HG02943 (cell line): ENCODE measurements at regions not wholly inside any gene's neighbourhood (a gene's known extent, or its start where the extent isn't known, plus 50 kb on each side); places are given as distances from the start of the nearest gene placed in this dataset.
"Not testable (repeated sequence)": the region's sequence is repeated elsewhere in the genome, so short reads cannot be mapped to it uniquely, and the experiment has no call there.

ENCODE experiments used
- ATAC-seq: cut with Tn5 transposase; IDR thresholded peaks from one replicate; pipeline ENCODE4 v1.9.1; 2021; ENCODE audit warnings: mild to moderate bottlenecking, low read depth, moderate library complexity; ENCODE audit not compliant: unreplicated experiment

DNA sequence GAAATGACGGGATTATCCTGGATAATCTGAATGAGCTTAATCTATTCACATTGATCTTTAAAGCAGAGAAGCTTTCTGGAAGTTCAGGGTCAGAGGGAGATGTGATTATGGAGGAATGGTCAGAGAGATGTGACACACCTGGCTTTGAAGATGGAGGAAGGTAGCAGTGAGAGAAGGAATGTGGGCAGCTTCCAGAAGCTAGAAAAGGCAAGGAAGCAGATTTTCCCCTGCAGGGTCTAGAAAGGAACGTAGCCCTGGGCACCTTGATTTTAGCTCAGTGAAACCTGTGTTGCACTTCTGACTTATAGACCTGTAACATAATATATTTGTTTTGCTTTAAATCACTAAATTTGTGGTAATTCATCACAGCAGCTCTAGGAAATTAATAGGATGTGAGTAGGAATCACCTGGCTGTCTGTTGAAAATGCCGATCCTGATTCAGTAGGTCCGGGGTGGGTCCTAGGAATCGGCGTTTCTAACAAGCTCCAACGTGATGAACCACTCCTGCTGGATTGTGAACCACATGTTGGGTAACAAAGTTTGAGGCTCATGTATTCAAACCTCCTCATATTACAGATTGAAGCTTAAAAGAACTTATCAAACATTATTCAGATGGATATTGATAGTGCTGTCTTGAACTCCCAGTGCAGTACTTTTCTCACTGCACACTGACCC, 157.0 kb downstream of the GJA1 start:
- ATAC-seq: no peak

DNA sequence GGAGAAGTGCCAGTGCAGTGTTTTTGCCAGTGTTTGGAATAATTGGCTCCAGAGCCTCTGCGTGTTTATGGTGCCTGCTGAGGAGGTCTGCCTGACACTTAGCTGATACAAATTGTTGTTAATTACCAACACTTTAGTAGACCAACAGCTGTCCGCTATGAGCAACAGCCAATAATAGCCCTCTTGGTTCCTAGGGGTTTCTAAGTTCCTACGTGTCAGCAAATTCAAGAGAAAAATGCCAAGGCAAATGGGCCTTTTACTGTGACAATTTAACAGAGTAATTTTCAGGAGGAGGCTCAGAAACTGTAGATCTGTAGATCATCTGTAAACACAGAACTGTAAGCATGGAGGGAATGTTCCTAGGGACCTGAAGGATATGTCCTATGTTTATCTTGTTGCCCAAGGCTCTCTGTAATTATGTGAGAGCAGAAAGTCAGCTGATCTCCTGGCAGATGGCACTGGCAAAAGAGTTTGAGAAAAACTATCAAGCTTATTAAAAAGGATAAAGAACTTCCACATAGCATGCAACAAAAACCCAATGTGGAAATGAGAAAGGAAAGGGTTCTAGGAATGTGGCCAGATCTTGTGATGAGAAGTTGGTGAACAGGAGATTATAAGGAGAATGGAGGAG, 157.7 kb downstream of the GJA1 start:
- ATAC-seq: no peak

DNA sequence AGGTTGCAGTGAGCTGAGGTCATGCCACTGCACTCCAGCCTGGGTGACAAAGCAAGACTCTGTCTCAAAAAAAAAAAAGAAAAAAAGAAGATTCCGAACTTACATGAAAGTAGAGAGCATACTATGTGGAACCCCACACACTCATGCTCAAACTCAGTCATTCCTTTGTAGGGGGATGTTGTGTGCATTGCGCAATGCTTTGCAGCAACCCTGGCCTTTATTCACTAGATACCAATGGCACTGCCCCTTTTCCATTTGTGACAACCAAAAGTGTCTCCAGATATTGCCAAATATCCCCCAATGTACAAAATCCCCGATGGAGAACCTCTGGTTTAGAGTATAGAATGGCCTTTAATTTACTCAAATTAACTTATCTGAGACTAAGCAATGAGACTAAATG, 158.6 kb downstream of the GJA1 start:
- no peak for ATAC-seq

DNA sequence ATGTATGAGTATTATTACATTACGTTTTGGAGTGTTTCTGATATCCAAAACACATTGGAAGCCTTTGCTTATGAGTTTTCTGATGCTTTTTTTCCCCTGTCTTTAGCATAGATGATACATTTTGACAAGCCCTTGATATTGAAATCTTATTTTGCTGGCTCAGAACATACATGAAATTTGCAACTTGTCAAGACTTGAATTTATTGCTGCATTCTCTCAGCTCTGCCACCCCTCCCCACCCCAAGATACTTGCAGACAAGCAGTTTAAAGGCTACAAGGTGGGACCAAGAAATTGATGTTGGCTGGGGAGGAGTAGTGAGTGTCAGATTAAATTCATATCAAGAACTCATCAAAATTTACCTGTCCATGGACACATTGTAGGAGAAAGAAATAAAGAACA, 160.2 kb downstream of the GJA1 start:
- ATAC-seq: no peak

DNA sequence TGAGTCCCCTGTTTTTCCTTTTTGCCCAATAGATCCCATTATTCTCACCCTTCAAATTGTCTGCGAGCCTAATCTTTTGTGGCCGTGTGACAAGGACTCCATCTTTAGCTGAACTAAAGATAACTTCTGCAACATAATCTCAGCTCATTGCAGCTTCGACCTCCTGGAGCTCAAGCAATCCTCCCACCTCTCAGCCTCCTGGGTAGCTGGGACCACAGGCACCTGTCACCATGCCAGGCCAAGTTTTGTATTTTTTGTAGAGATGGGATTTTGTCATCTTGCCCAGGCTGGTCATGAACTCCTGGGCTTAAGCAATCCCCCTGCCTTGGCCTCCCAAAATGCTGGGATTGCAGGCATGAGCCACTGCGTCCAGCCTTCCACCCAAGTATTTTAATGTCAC, 161.0 kb downstream of the GJA1 start:
- no peak for ATAC-seq

DNA sequence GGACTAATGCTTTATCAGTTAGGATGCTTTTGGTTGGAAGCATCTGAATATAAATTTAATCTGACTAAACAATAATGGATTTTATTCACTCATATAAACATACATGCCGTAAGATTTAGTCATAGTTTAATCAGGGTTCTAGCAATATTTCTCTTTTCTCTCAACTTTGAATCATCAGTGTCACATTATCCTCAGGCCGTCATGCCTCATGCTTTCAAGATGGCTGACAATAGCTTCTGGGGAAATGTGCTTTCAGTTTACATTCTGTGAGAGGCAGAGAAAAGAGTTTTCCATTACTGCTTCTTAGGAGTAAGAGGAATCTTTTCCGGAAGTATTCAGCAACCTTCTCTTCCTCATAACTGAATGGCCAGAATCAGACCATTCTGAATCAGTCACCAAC, 162.2 kb downstream of the GJA1 start:
- no peak for ATAC-seq

DNA sequence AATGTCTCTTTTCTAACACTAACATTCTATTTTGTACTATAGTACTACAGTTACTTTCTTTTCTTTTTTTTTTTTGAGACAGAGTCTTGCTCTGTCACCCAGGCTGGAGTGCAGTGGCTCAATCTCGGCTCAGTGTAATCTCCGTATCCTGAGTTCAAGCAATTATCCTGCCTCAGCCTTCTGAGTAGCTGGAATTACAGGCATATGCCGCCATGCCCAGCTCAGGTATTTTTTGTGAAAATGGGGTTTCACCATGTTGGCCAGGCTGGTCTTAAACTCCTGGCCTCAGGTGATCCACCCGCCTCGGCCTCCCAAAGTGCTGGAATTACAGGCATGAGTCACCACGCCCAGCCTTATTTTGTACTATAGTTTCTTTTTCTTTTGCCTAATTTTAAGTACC, 163.9 kb downstream of the GJA1 start:
- not testable (repeated sequence) for ATAC-seq

DNA sequence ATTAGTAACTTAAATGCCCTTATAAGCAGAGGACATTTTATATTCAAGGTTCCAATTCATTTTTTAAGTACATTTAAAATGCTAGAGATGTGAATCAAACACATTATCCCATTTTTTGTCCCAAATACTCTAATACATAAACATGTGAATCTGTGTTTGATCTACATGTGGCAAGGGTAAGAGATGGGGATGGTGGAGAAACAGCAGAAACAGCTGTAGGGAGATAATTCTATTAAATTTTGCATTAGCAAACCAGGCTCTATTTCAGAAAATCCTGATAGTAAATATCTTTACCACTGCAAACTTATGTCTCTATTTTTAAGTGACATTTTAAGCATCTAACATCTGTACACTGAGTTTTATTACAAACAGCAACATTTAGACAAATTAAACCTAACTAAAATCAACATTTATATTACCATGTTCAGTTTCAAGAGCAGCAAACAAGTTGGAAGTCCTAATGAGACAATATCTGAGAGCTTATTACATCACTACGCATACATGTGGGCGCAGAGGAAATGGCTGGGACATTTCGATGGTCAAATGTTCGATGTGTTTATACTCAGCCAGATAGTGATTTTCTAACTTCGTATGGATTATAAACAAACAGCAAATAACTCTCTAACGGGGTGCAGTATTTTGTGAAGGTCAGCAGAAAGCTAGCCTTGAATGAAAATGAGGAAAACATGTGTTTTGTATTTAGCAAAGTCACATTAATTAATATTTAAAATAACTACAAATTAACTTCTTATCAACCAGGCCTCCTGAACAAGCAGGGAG, 165.1 kb downstream of the GJA1 start:
- ATAC-seq: no peak

DNA sequence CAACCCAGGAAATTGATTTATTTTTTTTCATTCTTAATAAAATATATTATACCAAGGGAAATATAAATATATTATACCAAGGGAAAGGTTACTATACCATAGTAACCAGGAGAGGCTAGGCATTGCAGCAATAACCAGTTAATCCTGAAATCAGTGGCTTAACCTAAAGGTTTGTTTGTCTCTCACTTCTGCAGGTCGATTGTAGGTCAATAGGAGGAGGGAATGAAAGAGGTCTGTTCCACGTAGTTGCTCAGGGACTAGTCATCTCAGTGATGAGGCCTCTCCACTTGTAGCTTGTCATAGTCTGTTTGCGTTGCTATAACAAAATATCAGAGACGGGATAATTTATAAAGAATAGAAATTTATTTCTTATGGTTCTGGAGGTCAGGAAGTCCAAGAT, 168.0 kb downstream of the GJA1 start:
- ATAC-seq: no peak

DNA sequence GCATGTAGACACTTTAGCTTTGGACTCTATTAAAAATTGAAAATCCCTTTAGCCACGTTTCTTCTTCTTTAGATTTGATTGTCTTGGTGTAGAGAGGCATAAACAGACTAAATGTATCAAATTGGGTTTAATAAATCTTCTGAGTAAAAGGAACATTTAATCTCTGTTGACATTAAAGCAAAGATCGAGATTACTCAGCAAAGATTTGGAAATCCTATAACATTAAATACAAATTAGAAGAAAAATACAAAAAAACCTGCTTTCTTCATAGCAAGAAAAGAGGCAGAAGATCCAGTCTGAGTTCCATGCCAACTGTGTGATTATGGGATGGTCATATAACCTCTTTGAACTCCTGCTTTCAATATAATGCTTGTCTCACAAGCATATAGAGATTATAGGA, 172.3 kb downstream of the GJA1 start:
- ATAC-seq: no peak

DNA sequence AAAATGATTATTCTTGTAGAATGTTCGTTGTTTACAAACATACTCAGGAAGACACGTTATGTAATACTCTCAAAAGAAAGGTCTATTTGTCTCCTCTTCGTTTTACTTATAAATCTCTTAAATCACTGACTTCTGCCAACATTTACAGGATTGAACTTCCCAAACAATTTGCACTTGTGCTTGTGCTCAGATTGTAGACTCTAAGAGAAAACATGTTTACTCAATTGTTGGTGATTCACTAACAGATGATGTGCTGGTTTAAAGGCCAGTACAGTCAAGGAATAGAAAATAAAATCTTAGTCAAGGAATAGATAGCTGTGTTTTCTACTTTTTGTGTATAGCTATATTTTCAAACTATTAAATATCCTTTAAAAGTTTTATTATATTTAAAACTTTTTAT, 172.8 kb downstream of the GJA1 start:
- no peak for ATAC-seq

DNA sequence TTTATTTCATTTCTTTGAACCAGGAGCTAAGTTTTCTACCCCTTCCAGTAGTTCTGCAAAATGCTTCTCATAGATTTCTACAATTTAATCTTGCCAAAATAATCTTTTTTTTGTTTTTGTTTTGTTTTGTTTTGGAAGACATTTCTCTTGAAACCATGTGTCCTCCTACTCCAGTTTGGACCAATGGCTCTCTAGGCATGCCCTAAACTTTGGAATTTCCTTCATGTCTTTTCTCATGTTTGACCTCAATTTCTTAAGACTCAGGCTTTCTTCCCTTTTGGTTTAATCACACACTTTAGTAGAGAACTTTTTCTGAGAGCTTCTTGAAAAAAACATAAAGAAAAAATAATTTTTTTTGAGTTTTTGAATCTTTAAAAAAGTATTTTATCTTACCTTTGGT, 173.8 kb downstream of the GJA1 start:
- no peak for ATAC-seq

DNA sequence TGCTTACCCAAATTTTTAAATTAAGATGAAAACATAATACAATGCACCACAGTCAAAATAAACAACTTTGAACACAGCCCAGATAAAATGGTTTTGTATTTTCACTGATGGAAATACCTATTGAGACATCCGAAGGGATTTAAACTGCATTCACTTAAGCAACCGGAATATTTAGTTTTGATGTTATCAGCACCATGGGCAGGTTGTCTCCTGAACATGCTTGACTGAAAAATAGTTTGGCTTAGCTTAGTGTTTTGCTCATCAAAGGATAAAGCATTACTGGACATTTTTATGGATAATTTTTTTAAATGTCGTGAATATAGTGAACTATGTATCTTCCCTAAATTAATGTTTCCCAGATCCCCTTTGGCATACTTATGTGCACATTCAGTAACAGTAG, 177.5 kb downstream of the GJA1 start:
- no peak for ATAC-seq

DNA sequence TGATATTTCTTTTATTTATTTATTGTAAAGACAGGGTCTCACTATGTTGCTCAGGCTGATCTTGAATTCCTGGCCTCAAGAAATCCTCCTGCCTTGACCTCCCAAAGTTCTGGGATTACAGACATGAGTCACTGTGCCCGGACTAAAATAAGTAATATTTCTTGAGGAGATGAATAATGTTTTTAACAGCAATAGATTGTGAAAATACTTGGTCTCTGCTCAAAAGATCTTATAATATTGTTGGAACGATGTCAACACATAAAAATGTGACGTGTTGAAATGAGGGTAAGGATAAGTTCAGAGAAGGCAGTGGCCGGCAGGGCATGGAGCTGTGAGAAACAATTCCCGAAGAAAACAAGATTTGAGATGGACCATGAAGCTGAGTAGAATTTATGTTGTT, 178.7 kb downstream of the GJA1 start:
- no peak for ATAC-seq

DNA sequence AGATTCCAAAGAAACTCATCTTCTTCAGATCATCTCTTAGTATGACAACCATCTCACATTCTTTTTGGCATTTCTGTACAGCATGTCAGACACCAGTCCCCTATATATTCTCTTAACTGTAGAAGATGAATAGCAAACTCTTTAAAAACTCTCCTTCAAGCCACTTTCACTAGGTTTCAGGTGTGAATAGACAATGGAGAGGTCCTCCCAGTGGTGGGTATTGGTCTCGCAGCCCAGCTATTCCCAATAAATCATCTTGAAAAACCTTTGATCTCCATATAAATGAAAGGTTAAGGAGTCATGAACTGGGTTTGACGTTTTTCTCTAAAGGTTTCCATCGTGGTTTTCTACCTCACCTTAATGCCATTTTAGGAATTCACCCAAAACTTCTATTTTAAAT, 180.0 kb downstream of the GJA1 start:
- no peak for ATAC-seq

DNA sequence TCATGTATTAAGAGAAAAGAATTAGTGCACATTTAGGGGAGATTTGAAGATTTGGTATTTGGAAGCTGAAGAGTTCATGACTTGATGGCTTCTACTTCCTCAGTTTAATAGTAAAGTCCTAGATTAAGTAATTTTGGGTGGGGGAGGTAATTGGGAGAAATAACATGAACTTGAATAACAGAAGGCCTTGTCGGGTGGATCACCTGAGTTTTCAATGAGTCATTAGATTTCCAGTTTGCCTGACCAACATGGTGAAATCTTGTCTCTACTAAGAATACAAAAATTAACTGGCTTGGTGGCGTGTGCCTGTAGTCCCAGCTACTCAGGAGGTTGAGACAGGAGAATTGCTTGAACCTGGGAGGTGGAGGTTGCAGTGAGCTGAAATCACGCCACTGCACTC, 181.0 kb downstream of the GJA1 start:
- no peak for ATAC-seq

DNA sequence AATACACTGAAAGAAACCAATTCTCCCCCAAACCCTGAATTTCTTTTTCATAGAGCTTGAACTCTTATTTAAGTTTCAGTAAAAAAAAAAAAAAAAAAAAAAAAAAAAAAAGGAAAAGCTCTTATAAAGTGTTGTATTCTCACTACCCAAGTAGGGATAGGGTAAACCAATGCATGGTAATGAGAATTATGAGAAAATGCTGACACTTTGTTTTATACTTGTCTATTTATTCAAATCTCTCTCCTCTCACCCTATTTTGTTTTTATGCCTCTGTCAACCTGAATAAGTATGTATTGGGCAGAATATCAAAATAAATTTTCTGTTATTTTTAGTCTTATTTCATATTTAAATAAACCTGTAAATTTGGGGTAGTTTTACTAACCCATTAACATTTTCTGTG, 181.9 kb downstream of the GJA1 start:
- ATAC-seq: no peak

DNA sequence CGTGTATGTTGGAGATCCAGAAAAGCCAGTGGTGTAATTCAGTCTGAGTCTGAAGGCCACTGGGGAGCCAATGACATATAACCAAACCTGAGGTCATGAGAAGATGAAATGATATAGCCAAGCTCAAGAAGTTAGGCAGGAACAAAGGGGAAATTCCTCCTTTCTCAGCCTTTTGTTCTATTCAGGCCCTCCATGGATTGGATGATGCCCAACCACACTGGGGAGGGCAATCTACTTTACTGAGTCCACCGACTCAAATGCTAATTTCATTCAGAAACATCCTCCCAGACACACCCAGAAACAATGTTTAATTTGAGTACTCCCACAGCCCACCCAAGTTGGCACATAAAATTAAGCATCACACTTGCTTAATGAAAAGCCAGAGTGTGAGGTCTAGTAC, 183.6 kb downstream of the GJA1 start:
- no peak for ATAC-seq

DNA sequence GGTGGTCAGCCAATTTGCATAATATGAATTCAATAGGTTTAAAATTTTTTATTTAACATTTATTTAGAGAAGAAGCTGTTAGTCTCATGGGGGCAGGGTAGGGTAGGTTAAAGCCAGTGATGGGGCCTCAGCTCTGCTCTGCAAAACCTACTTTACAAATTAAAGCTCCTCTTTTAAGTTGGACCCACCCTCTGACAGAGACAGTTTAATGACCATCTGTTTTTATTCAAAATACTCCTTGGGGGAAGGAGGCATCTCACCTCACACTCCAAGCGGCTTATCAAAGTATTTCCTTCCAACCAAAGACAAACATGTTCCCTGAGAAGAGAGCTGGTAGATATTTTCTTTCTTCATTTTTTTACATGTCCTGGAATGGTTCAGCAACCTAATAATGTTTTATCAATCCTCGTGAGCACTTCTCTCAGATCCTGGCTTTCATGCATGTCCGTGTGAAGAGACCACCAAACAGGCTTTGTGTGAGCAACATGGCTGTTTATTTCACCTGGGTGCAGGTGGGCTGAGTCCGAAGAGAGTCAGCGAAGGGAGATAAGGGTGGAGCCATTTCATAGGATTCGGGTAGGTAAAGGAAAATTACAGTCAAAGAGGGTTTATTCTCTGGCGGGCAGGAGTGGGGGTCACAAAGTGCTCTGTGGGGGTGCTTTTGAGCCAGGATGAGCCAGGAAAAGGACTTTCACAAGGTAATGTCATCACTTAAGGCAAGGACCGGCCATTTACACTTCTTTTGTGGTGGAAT, 184.7 kb downstream of the GJA1 start:
- ATAC-seq: no peak

DNA sequence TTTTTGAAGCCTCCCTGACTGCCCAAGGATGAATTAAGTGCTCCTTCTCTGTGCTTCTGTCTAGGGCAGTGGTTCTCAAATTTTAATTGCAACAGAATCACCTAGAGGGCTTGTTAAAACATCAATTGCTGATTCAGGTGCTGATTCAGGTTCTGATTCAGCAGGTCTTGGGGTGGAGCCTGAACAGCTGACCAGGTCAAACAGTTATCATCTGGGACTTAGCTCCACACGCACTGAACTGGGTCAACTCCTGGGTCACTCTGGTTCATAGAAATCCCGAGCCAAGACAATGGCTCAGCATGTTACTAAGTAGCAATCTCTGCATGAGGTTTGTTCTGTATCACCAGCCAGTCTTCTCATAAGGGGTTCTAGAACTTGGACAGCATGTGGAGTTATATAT, 192.3 kb downstream of the GJA1 start:
- no peak for ATAC-seq

DNA sequence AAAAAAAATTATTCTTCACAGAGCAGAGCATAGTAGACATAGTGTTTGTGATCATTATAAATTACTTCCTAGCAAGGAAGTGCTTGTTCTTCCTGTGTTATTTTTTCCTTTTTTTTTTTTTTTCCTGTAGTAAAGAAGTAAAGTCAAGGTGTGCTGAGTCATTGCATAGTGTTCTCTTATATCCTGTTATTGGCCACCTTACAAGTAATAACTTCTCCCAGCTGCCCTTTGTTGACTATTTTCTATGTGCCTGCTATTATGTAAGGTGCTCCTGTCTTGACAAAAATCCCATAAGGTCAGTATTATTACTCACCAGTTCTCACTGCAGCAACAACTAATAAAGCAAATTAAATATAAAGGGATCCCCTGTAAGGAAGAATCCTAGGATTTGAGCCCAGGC, 195.3 kb downstream of the GJA1 start:
- ATAC-seq: no peak
